COLO829 (cell line): ENCODE measurements at regions not wholly inside any gene's neighbourhood (a gene's known extent, or its start where the extent isn't known, plus 50 kb on each side); places are given as distances from the start of the nearest gene placed in this dataset.

Experiments
- DNase-seq: peaks from one replicate; pipeline ENCODE4 v3.0.0; 2012; ENCODE audit warnings: low spot score

- DNase-seq = no peak
Measured at GRCh38 chr14:26395726-26396125, 202.1 kb downstream of the NOVA1 start.

- DNase-seq = no peak
Measured at GRCh38 chr14:26394150-26394810, 203.6 kb downstream of the NOVA1 start.

DNA sequence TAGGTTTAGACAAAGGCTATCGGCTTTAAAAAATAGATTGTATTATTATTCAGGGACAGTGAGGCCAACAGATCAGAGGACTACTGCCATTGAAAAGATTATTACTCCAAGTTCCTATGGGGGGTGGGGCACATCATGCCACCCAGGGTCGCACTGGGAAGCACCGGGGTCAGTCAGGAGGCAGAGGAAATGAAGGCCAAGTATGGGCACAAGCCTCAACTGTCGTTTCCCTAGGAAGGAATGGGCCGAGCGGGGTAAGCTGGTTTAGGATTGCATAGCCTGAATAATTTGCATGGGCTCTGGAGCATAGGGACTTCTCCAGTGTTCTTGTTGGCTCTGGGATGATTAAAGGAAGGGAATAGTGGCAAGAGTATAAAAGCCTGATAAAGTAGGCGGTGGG lies 205.3 kb downstream of the NOVA1 start:
- no peak for DNase-seq

- DNase-seq = no peak
Measured at GRCh38 chr14:26389646-26390508, 208.0 kb downstream of the NOVA1 start.

DNA sequence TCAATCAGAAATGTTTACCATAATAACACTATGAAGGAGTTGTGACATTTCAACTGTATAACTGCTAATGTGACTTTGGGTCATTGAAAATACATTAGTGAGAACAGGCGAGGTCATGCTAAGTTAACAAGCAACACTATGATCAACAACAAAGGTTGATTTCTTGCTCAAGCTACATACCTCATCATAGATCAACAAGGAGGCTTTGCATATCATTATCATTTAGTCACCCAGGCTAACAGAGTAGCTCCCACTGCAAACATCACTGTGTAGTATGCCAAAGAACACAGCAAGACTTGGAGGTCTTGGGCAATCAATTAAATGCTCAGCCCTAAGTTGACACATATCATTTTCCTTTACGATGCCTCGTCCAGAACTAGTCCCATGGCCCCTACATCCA lies 212.5 kb downstream of the NOVA1 start:
- no peak for DNase-seq

- no peak for DNase-seq
Measured at GRCh38 chr14:26382901-26383685, 214.7 kb downstream of the NOVA1 start.

- DNase-seq = no peak
Measured at GRCh38 chr14:26381405-26381804, 216.4 kb downstream of the NOVA1 start.

- no peak for DNase-seq
Measured at GRCh38 chr14:26380637-26381036, 217.2 kb downstream of the NOVA1 start.

DNA sequence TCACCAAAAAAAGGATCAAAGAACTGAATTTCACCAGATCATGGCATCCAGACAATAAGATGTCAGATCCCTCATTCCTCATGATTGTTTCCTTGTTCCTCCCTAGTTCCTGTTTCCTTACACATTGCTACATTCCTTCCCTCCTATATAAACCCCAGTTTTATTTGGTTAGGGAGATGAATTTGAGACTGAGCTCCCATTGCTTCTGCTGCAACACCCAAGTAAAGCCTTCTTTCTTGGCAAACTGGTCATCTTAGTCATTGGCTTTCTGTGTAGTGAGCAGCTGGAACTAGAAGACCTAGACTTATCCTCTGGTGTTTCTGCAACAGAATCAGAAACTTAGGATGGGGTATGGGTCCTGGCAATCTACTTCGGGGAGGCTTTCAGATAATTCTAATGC lies 217.9 kb downstream of the NOVA1 start:
- DNase-seq = no peak

DNA sequence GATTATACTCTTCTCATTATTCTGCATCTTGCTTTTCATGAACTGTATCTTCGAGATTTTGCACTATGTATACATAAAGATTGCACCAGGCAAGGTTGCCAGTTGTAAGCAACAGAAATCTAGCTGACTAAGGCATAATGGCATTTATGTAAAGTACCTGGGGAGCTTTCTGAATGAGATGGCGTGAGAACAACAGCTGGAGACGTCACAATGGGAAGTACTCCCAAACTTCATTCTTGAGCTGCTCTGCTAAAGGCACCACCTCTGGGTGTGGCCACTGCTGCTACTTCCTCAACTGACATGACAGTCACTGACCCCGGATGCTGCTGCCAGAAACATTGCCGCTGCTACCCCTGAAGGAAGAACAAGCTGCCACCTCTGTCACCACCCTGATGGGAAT lies 220.7 kb downstream of the NOVA1 start:
- DNase-seq = no peak

DNA sequence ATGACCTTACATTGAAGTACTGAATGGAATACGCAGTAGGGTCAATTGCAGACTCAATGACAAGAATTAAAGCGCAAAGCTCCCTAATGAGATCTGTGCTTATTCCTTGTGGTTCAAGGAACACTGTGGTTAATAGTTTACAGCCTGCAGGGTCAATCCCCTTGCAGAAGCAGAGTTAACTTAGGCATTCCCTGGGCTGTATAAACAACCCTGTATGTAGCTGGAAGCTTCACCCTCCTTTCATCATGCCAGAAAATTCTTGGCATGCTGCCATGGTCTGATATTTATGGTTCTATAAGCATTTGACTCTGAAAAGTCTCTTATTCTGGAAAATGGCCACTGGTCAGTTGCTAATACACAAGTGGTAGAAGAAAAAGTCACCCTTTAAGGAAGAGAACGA lies 227.7 kb downstream of the NOVA1 start:
- no peak for DNase-seq

GRCh38 chr14:26363689-26364088 lies 234.1 kb downstream of the NOVA1 start:
- DNase-seq = no peak

- DNase-seq = no peak
Measured at GRCh38 chr14:26344596-26344995, 253.2 kb downstream of the NOVA1 start.

DNA sequence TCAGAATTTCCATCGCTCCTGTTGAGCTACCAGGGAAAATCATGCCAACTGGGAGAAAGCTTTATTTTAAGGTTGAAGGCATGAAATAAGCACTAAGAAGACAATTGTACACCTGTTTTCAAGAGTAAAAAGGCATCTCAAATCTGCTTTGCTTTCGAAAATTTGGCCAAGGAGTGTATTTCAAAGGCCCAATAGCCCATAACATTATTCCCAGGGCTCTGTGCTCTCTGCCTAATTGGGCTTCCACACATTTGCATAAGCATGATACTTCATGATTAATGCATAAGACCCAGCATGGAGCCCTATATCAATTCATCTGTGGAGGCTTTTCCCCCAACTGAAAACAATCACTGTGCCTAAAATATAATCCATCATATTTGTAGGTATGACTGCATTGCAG lies 258.5 kb downstream of the NOVA1 start:
- DNase-seq = no peak

DNA sequence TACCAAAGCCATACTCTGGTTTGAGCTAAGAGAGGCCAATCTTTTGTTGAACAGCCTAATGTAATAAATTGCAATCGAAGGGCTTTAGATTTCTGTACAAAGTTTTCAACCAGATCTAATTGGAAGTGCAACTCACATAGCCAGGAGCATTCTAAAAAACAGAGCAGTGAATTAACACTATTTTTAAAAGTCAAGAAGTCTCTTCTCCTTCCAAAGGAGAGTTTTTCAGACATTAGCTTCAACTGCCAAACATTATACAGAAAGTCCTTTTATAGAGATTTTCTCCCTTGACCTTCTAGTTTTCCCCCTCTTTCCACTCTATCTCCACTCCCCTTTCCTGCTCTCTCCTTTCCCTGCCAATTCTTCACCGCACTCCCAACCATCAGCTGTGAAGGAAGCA lies 259.6 kb downstream of the NOVA1 start:
- no peak for DNase-seq

DNA sequence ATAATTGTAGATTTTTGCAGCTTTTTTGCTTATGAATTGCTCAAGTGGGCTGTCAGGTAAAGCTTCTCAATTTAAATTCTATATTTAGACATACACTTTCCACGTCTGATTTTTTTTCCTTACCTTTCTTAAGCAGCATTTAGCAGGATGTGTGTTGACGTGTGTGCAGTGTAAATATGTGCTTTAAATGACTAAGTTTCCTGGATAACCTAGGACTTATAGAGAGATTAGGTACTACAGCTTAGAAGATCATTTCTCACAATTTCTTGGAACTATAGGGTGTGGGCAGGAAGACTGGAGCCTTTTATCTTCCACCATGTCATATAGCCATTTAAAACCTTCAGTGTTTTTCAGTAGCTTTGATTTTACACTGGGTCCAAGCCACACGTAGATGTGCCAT lies 263.5 kb downstream of the NOVA1 start:
- no peak for DNase-seq

- no peak for DNase-seq
Measured at GRCh38 chr14:26332966-26333365, 264.9 kb downstream of the NOVA1 start.

GRCh38 chr14:26330982-26331381 lies 266.9 kb downstream of the NOVA1 start:
- DNase-seq = no peak

DNA sequence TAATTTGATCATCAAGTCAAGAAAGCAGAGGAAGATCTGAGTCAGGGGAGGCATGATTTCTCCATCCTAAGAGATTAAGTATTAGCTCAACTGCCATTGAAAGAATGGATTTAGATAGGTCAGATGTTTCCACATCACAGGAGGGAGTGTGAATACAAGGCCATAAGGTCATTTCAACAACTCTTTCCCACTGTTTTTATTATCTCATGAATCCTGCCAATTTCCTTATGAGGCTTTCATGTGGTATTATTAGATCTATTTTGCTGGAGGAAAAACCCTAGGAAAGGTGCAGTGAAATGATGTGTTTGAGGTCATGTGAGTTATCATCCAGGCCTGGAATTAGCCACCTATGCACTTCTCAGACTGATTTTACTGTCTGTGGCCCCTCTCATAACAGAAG lies 269.0 kb downstream of the NOVA1 start:
- no peak for DNase-seq

- DNase-seq = no peak
Measured at GRCh38 chr14:26323869-26324268, 274.0 kb downstream of the NOVA1 start.

DNA sequence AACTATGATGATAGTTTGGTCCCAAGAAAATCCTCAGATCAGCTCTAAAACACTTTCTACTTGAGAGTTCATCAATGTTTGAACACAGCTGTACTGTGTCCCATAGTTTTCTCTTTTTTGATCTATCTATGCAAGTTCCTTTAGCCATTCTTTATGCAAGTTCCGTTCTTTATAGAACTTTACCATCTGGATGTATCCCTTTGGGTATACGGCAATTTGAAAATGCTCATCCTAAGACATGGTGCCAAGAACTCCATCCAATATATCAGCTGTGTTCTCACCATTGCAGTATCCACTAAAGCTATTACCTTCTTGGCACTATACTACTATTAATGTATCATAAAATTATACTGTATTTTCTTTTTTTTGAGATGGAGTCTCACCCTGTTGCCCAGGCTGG lies 276.9 kb downstream of the NOVA1 start:
- no peak for DNase-seq

- DNase-seq = no peak
Measured at GRCh38 chr14:26319139-26319864, 278.5 kb downstream of the NOVA1 start.
